Hematopoietic multipotent progenitor cell treated with erythropoietin and hydrocortisone succinate and interleukin-3 and kit ligand, for 17 days (in vitro differentiated cells): ENCODE measurements at regions not wholly inside any gene's neighbourhood (a gene's known extent, or its start where the extent isn't known, plus 50 kb on each side); places are given as distances from the start of the nearest gene placed in this dataset.
"Not testable (repeated sequence)": the region's sequence is repeated elsewhere in the genome, so short reads cannot be mapped to it uniquely, and the experiment has no call there.

Source experiments
- DNase-seq: peaks from one replicate; pipeline ENCODE4 v3.0.0-alpha.2; 2015; ENCODE audit warnings: low spot score

GRCh38 chr1:58062635-58063034 lies 483.9 kb downstream of the OMA1 start:
- DNase-seq, result no peak

GRCh38 chr1:58060559-58061170 lies 485.9 kb downstream of the OMA1 start:
- DNase-seq, result no peak

DNA sequence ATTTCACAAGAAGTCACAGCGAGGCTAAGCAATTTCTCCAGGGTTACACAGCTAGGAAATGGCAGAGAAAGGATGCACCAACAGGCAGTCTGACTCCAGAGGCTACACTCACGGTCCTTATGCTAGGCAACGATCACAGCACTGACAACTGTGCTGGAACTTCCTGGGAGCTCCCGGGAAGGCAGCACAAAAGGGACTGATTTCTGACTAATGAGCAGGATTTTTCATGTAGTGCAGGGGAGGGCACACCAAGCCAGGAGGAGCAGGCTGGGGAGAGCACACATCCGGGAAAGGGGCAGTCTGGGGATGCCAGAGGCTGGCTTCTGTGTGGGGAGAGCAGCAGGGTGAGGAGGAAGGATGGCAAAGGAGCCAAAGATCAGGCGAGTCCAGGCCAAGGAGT lies 486.7 kb downstream of the OMA1 start:
- DNase-seq, result no peak

DNA sequence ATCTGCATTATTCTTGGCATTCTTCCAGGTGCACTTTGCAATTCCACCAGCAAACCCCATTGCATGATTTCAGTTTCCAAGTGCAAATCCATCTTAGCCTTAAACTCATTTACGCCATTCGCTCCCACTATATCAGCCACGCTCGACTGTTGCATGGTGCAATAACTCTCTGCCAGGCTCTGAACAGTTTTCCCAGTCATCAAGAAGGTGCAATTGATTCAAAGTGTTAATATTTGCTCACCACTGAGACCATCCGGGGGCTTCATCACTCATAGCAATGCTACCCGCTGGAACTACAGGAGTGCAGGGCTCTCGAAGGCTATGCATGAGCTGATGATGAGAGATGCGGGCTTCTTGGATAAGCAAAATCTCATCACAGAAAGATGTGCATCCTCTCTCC lies 488.2 kb downstream of the OMA1 start:
- DNase-seq, result no peak

DNA sequence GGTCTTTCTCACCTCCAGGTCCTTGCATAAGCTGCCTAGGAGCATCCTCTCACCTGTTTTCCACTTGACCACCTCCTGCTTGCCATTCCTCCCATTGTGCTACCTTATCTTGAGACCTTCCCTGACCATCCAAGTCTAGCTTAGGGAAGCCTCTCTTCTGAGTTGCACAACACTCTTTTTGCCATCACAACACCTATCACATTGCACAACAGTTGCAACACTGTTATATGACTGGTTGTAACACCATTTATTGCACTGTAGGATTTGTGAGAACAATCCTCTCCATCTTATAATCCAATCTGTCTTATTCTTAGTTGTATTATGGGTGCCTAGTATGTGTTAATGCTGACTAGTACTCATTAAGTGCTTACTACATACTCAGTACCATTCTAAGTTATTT lies 488.7 kb downstream of the OMA1 start:
- no peak for DNase-seq

DNA sequence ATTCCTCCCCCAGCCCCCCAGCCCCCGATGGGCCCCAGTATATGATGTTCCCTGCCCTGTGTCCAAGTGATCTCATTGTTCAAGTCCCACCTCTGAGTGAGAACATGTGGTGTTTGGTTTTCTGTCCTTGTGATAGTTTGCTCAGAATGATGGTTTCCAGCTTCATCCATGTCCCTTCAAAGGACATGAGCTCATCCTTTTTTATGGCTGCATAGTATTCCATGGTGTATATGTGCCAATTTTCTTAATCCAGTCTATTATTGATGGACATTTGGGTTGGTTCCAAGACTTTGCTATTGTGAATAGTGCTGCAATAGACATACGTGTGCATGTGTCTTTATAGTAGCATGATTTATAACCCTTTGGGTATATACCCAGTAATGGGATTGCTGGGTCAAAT lies 495.3 kb downstream of the OMA1 start:
- DNase-seq, result not testable (repeated sequence)

DNA sequence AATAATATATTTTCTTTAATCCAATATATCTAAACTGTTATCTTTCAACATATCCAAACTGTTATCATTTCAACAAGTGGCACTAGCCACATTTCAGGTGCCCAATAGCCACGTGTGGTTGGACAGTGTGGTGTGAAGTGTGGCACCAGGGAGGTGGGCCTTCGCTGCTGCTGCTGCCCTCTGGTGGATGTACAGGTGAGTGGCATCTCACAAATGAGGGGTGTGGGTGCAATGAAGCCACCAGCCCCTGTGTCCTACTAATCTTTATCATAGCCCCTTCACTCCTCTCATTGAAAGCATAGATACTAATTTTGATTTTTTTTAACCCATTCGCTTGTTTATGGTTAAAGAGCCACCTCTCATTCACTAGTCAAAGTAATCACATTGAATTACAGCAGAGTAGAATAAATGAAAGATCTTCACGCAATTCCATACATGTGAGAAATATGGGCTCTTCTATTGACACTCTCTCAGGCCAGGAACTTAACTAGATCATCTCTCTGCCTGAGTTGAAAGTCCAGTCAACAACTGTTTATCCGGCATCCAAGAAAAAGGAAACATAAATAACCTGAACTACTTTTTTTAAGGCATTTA lies 499.2 kb downstream of the OMA1 start:
- DNase-seq, result no peak

DNA sequence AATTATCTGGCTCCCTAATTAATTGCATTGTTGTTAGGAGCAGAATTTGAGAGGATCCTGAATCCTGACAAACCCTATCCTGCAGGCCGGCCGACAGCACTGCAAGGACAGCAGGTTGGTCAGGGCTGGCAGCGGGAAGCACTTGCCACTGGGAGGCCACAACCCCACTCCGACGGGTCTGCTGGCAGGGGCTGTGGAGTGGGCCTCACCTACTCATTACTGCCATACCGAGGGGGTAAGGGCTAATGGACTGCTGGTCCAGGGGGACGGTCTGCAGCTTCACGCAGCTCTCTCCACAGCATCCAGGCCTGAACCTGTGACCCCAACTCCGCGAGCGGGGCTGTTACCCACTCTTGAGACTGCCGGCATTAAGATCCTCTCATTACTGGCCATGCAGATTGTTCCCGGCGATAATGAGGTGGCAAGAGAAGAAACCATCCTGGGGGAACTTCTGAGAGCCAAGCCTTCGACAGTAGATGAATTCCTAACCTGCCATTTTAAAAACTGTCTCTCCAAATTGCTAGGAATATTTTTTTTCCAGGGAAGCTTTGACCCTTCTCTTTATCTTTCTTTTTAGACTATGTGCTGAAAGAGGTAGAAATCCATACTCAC lies 501.3 kb downstream of the OMA1 start:
- DNase-seq, result no peak

- no peak for DNase-seq
These were observed 504.9 kb downstream of the OMA1 start for GRCh38 chr1:58041621-58042020.

- no peak for DNase-seq
These were observed 508.0 kb downstream of the OMA1 start for GRCh38 chr1:58038574-58038973.

- DNase-seq, result no peak
These were observed 511.0 kb downstream of the OMA1 start for GRCh38 chr1:58035523-58035922.

- no peak for DNase-seq
These were observed 513.2 kb downstream of the OMA1 start for GRCh38 chr1:58033311-58033710.

DNA sequence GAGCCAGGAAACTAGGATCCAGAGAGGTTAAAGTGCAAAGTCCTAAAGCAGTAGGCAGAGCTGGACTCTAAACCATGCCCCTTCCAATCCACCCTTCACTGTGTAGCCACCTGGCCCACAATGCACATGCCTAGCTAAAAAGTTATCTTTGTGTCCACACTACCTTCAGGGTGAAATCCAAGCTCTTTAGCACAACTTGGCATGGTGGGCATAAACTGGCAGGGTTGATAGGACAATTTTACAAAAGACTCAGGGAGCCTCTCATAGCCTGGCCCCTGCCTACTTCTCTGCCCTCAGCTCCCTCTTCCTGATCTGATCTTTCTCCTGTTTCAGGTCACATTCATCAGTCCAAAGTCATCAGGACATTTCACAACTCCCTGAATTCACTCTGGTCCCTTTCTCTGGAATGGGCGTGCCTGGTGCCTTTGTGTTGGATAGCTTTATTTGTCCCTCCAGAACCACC lies 513.9 kb downstream of the OMA1 start:
- DNase-seq, result no peak

DNA sequence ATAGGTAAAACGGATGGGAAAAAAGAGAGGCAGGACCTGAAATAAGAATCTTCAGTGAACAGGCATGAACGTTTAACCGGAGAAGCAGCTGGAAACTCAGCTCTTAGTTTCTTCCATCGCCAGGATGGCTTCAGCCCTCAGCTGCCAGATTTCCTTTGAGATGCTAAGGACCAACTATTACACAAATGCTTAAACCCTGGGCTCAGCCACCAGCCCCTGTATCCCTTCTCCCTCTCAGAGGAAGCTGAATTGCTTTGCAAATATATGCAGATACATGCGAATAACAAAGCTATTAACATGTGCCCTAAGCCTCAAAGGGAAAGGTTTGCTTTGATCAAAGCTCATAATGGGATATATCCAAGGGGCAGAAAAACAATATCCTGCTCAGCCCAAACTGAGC lies 515.1 kb downstream of the OMA1 start:
- DNase-seq, result no peak

DNA sequence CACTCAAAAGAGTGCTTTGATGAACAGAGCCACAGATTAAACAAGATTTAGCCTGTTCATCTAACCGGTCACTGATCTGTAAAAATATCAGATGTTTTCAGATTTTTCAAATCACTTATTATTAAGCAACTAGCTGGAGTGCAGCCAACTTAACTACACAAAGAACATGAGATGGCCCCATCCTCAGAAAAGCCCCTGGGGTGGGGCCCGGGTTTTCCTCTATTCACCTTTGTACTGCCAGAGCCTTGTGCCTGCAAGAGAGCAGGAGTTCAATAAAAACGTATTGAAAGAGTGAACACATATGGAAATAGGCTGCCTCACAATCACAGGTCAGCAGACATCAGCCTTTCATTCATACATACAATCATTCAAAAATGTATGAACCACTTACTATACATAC lies 516.1 kb downstream of the OMA1 start:
- DNase-seq, result no peak

GRCh38 chr1:58017641-58018040 lies 528.9 kb downstream of the OMA1 start:
- DNase-seq, result no peak

GRCh38 chr1:58013237-58013636 lies 533.3 kb downstream of the OMA1 start:
- DNase-seq, result no peak

GRCh38 chr1:58011978-58012377 lies 534.5 kb downstream of the OMA1 start:
- DNase-seq, result no peak

DNA sequence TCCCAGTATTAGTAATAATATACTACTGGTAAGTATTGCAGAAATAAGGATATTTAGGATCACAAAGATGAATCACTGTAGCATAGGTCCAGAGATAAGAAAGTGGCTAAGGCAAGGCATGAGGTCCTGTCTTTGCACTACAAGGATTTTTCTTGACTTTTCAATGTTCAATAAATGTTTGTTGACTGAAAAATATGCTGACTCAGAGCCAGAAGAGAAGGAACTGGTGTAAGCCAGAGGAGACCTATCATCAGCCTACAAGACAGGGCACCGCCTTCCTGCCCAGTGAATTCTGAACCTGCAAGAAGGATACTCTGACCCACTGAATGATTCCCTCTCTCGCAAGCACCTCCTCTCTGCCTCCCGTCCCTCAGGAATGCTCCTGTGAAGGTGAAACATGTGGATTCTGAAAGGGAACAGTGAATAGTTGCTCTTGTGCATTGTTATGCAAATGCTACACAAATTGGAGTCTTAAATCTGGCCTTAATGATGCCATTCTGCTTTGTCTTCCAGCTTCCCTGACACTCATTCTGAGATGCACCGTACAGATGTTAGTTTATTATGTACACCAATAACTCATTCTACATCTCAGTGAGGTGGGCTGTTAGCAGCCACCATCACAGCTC lies 540.0 kb downstream of the OMA1 start:
- DNase-seq, result no peak

- DNase-seq, result no peak
These were observed 541.3 kb downstream of the OMA1 start for GRCh38 chr1:58005212-58005611.

- DNase-seq, result no peak
These were observed 542.5 kb downstream of the OMA1 start for GRCh38 chr1:58003988-58004387.

GRCh38 chr1:58003059-58003458 lies 543.5 kb downstream of the OMA1 start:
- DNase-seq, result no peak

- DNase-seq, result no peak
These were observed 545.7 kb downstream of the OMA1 start for GRCh38 chr1:58000821-58001220.
